HPDE6-E6E7 (cell line): ENCODE measurements at regions not wholly inside any gene's neighbourhood (a gene's known extent, or its start where the extent isn't known, plus 50 kb on each side); places are given as distances from the start of the nearest gene placed in this dataset.
A peak's percentile ranks its signal among the peaks of the same experiment; 100 is the strongest.
"Not testable (repeated sequence)": the region's sequence is repeated elsewhere in the genome, so short reads cannot be mapped to it uniquely, and the experiment has no call there.

Experiments used
- DNase-seq: peaks from one replicate; pipeline ENCODE4 v3.0.0; 2011; ENCODE audit warnings: missing footprints; ENCODE audit errors: extremely low spot score

- DNase-seq, result no peak
Measured at GRCh38 chr12:78338054-78338785, 507.5 kb downstream of the NAV3 start.

- DNase-seq, result no peak
Measured at GRCh38 chr12:78340406-78340805, 509.7 kb downstream of the NAV3 start.

GRCh38 chr12:78343657-78344056, 513.0 kb downstream of the NAV3 start:
- DNase-seq, result no peak

GRCh38 chr12:78359520-78359919, 505.1 kb upstream of the SYT1 start:
- no peak for DNase-seq

GRCh38 chr12:78361683-78362082, 502.9 kb upstream of the SYT1 start:
- no peak for DNase-seq

- no peak for DNase-seq
Measured at GRCh38 chr12:78371284-78371683, 493.3 kb upstream of the SYT1 start.

GRCh38 chr12:78375461-78375860, 489.1 kb upstream of the SYT1 start:
- no peak for DNase-seq

- no peak for DNase-seq
Measured at GRCh38 chr12:78376257-78376656, 488.3 kb upstream of the SYT1 start.

- DNase-seq, result not testable (repeated sequence)
Measured at GRCh38 chr12:78379065-78379464, 485.5 kb upstream of the SYT1 start.

GRCh38 chr12:78383414-78383813, 481.2 kb upstream of the SYT1 start:
- DNase-seq, result no peak

GRCh38 chr12:78384541-78384940, 480.0 kb upstream of the SYT1 start:
- no peak for DNase-seq

GRCh38 chr12:78385541-78385940, 479.0 kb upstream of the SYT1 start:
- no peak for DNase-seq

- DNase-seq, result no peak
Measured at GRCh38 chr12:78386871-78387270, 477.7 kb upstream of the SYT1 start.

- no peak for DNase-seq
Measured at GRCh38 chr12:78387721-78388120, 476.9 kb upstream of the SYT1 start.

GRCh38 chr12:78388461-78388860, 476.1 kb upstream of the SYT1 start:
- DNase-seq, result no peak

GRCh38 chr12:78390920-78391319, 473.7 kb upstream of the SYT1 start:
- no peak for DNase-seq

GRCh38 chr12:78392918-78393317, 471.7 kb upstream of the SYT1 start:
- DNase-seq, result no peak

- DNase-seq, result no peak
Measured at GRCh38 chr12:78395961-78396360, 468.6 kb upstream of the SYT1 start.

- no peak for DNase-seq
Measured at GRCh38 chr12:78396538-78396937, 468.0 kb upstream of the SYT1 start.

- no peak for DNase-seq
Measured at GRCh38 chr12:78398750-78399149, 465.8 kb upstream of the SYT1 start.

- no peak for DNase-seq
Measured at GRCh38 chr12:78402366-78403134, 462.0 kb upstream of the SYT1 start.

- peak; percentile 0 for DNase-seq
Measured at GRCh38 chr12:78403136-78403535, 461.4 kb upstream of the SYT1 start.

GRCh38 chr12:78403681-78404080, 460.9 kb upstream of the SYT1 start:
- DNase-seq, result no peak
